Chondrocyte (in vitro differentiated cells): ENCODE measurements at regions not wholly inside any gene's neighbourhood (a gene's known extent, or its start where the extent isn't known, plus 50 kb on each side); places are given as distances from the start of the nearest gene placed in this dataset.

Experiments used
- DNase-seq: peaks from one replicate; pipeline ENCODE4 v3.0.0; 2021; ENCODE audit warnings: mixed read lengths, low spot score
- H3K27ac Mint-ChIP-seq: one replicate; pipeline ENCODE4 v1.8.0; 2021; ENCODE audit warnings: mild to moderate bottlenecking, moderate library complexity, mixed read lengths; ENCODE audit not compliant: unreplicated experiment
- H3K27me3 Mint-ChIP-seq: 2 replicates; pipeline ENCODE4 v1.8.0; 2021; ENCODE audit warnings: low read depth, mixed read lengths
- H3K36me3 Mint-ChIP-seq: 2 replicates; pipeline ENCODE4 v1.8.0; 2021; ENCODE audit warnings: low read depth, mixed read lengths
- H3K4me1 Mint-ChIP-seq: 2 replicates; pipeline ENCODE4 v1.8.0; 2021; ENCODE audit warnings: low read depth, mild to moderate bottlenecking, mixed read lengths
- H3K4me3 Mint-ChIP-seq: one replicate; pipeline ENCODE4 v1.8.0; 2021; ENCODE audit warnings: mild to moderate bottlenecking, moderate library complexity, mixed read lengths; ENCODE audit not compliant: unreplicated experiment
- H3K9me3 Mint-ChIP-seq: 2 replicates; pipeline ENCODE4 v1.8.0; 2021; ENCODE audit warnings: low read depth, mixed read lengths
- CTCF ChIP-seq: fragments of 200-600 bp; sonication (generic); IDR thresholded peaks from 2 replicates; pipeline ENCODE4 v1.5.0; 2021; ENCODE audit warnings: antibody characterized with exemption, mild to moderate bottlenecking, moderate library complexity

- DNase-seq = no peak
These were observed 534.5 kb downstream of the TMEM114 start for GRCh38 chr16:8055761-8056160.

GRCh38 chr16:8053437-8053836 is 536.9 kb downstream of the TMEM114 start:
- no peak for DNase-seq
- H3K27me3 Mint-ChIP-seq = no peaks in the 10 kb centered on the region
- H3K27ac Mint-ChIP-seq = no peak overlapping the region
- no peaks in the 10 kb centered on the region for H3K36me3 Mint-ChIP-seq
- H3K4me1 Mint-ChIP-seq = no peaks in the 10 kb centered on the region
- no peak overlapping the region for H3K4me3 Mint-ChIP-seq
- H3K9me3 Mint-ChIP-seq = peaks cover 54% of the 10 kb centered on the region
- no peak for TF ChIP-seq CTCF

More at GRCh38 chr16:8055761-8056160, 534.5 kb downstream of the TMEM114 start:
- TF ChIP-seq CTCF = no peak
- no peaks in the 10 kb centered on the region for H3K4me1 Mint-ChIP-seq
- H3K9me3 Mint-ChIP-seq = peaks cover 47% of the 10 kb centered on the region
- no peak overlapping the region for H3K4me3 Mint-ChIP-seq
- H3K27me3 Mint-ChIP-seq = no peaks in the 10 kb centered on the region
- H3K36me3 Mint-ChIP-seq = no peaks in the 10 kb centered on the region
- no peak overlapping the region for H3K27ac Mint-ChIP-seq

GRCh38 chr16:8048433-8048832 is 541.9 kb downstream of the TMEM114 start:
- no peak for DNase-seq
- no peaks in the 10 kb centered on the region for H3K27me3 Mint-ChIP-seq
- H3K27ac Mint-ChIP-seq = no peak overlapping the region
- peaks cover 51% of the 10 kb centered on the region for H3K9me3 Mint-ChIP-seq
- H3K4me1 Mint-ChIP-seq = no peaks in the 10 kb centered on the region
- H3K4me3 Mint-ChIP-seq = no peak overlapping the region
- H3K36me3 Mint-ChIP-seq = no peaks in the 10 kb centered on the region
- TF ChIP-seq CTCF = no peak

- DNase-seq = no peak
- no peak for TF ChIP-seq CTCF
- H3K36me3 Mint-ChIP-seq = no peaks in the 10 kb centered on the region
- H3K9me3 Mint-ChIP-seq = peaks cover 46% of the 10 kb centered on the region
- H3K27me3 Mint-ChIP-seq = no peaks in the 10 kb centered on the region
- H3K4me1 Mint-ChIP-seq = no peaks in the 10 kb centered on the region
- no peak overlapping the region for H3K27ac Mint-ChIP-seq
- H3K4me3 Mint-ChIP-seq = no peak overlapping the region
These were observed 542.6 kb downstream of the TMEM114 start for GRCh38 chr16:8047736-8048135.

GRCh38 chr16:8044796-8045195 is 545.5 kb downstream of the TMEM114 start:
- Mint-ChIP-seq H3K27me3 (no peaks in the 10 kb centered on the region), H3K4me1 (no peaks in the 10 kb centered on the region), H3K9me3 (peaks cover 32% of the 10 kb centered on the region), H3K36me3 (no peaks in the 10 kb centered on the region), H3K4me3 (no peak overlapping the region), H3K27ac (no peak overlapping the region)
- no peak for TF ChIP-seq CTCF
- no peak for DNase-seq
